ENCODE measurements at regions not wholly inside any gene's neighbourhood (a gene's known extent, or its start where the extent isn't known, plus 50 kb on each side); places are given as distances from the start of the nearest gene placed in this dataset.
A peak's percentile ranks its signal among the peaks of the same experiment; 100 is the strongest.

- no peak for DNase-seq
Observed at GRCh38 chr20:52817511-52817910, 154.6 kb upstream of the TSHZ2 start.

- DNase-seq, result no peak
Observed at GRCh38 chr20:52814371-52814770, 157.8 kb upstream of the TSHZ2 start.

GRCh38 chr20:52812231-52812847 is 159.8 kb upstream of the TSHZ2 start:
- no peak for DNase-seq

GRCh38 chr20:52809003-52809402 is 163.2 kb upstream of the TSHZ2 start:
- no peak for DNase-seq

GRCh38 chr20:52806918-52807317 is 165.2 kb upstream of the TSHZ2 start:
- no peak for DNase-seq

- DNase-seq, result no peak
Observed at GRCh38 chr20:52805843-52806242, 166.3 kb upstream of the TSHZ2 start.

- DNase-seq, result no peak
Observed at GRCh38 chr20:52805296-52805571, 166.9 kb upstream of the TSHZ2 start.

- no peak for DNase-seq
Observed at GRCh38 chr20:52804497-52805295, 167.5 kb upstream of the TSHZ2 start.

- DNase-seq, result no peak
Observed at GRCh38 chr20:52801628-52802006, 170.5 kb upstream of the TSHZ2 start.

GRCh38 chr20:52800734-52801627 is 171.2 kb upstream of the TSHZ2 start:
- DNase-seq, result no peak

GRCh38 chr20:52799130-52799529 is 173.0 kb upstream of the TSHZ2 start:
- no peak for DNase-seq

GRCh38 chr20:52798124-52798523 is 174.0 kb upstream of the TSHZ2 start:
- no peak for DNase-seq

- DNase-seq, result no peak
Observed at GRCh38 chr20:52794853-52795252, 177.3 kb upstream of the TSHZ2 start.

GRCh38 chr20:52793339-52793963 is 178.7 kb upstream of the TSHZ2 start:
- DNase-seq, result no peak

GRCh38 chr20:52791091-52791490 is 181.1 kb upstream of the TSHZ2 start:
- no peak for DNase-seq

- DNase-seq, result no peak
Observed at GRCh38 chr20:52789716-52790115, 182.4 kb upstream of the TSHZ2 start.

GRCh38 chr20:52787962-52788361 is 184.2 kb upstream of the TSHZ2 start:
- DNase-seq, result no peak

GRCh38 chr20:52787216-52787615 is 184.9 kb upstream of the TSHZ2 start:
- DNase-seq, result no peak

- no peak for DNase-seq
Observed at GRCh38 chr20:52785679-52786078, 186.5 kb upstream of the TSHZ2 start.

- DNase-seq, result peak; percentile 7
Observed at GRCh38 chr20:52783769-52784168, 188.4 kb upstream of the TSHZ2 start.

- DNase-seq, result no peak
Observed at GRCh38 chr20:52780462-52780861, 191.7 kb upstream of the TSHZ2 start.

GRCh38 chr20:52779125-52779524 is 193.0 kb upstream of the TSHZ2 start:
- no peak for DNase-seq

GRCh38 chr20:52777171-52777570 is 195.0 kb upstream of the TSHZ2 start:
- DNase-seq, result no peak

Data from RPMI8226 (cell line).